Thyroid gland (tissue), 4 donors: ENCODE measurements at regions not wholly inside any gene's neighbourhood (a gene's known extent, or its start where the extent isn't known, plus 50 kb on each side); places are given as distances from the start of the nearest gene placed in this dataset.
A peak's percentile ranks its signal among the peaks of the same experiment; 100 is the strongest.

ENCODE experiments used
- DNase-seq, 2 donors: peaks; one replicate each; pipeline ENCODE4 v3.0.0-alpha.2; 2019
- H3K27ac ChIP-seq, 3 donors: fragments of 200-600 bp; sonication (generic); 1 replicate in 2 of 3; 2 replicates in 1 of 3; pipeline ENCODE4 v1.5.1; 2016 to 2019; ENCODE audit warnings: mild to moderate bottlenecking in 1 of 3, moderate library complexity in 1 of 3
- H3K27me3 ChIP-seq: fragments of 200-600 bp; sonication (generic); one replicate; pipeline ENCODE4 v1.5.1; 2019
- H3K36me3 ChIP-seq, 2 donors: fragments of 200-600 bp; sonication (generic); one replicate each; pipeline ENCODE4 v1.5.1; 2016 to 2019
- H3K4me1 ChIP-seq, 2 donors: fragments of 200-600 bp; sonication (generic); one replicate each; pipeline ENCODE4 v1.5.1; 2017 to 2019
- H3K4me3 ChIP-seq, 3 donors: fragments of 200-600 bp; sonication (generic); replicated peaks in 1 of 3; 1 replicate in 2 of 3; 2 replicates in 1 of 3; pipeline ENCODE4 v1.5.1; 2016; ENCODE audit warnings: mild to moderate bottlenecking in 1 of 3
- H3K9me3 ChIP-seq: fragments of 200-600 bp; sonication (generic); one replicate; pipeline ENCODE4 v1.5.1; 2017
- CTCF ChIP-seq, 6 experiments: fragments of 200-600 bp in 3 of 6; fragments of 450-650 bp in 3 of 6; sonication (generic) in 3 of 6; IDR thresholded peaks; one replicate each; pipeline ENCODE4 v1.5.1; 2016 to 2019; ENCODE audit warnings: antibody characterized with exemption in 6 of 6, mild to moderate bottlenecking in 2 of 6, inconsistent platforms in 1 of 6, moderate library complexity in 1 of 6
- POLR2A ChIP-seq, 2 donors: fragments of 450-650 bp; IDR thresholded peaks; one replicate each; pipeline ENCODE4 v1.6.1; 2017; ENCODE audit warnings: antibody characterized with exemption in 2 of 2, mild to moderate bottlenecking in 2 of 2, moderate library complexity in 1 of 2
- WGBS, 2 donors: methylation state at CpG; one replicate each; pipeline ENCODE4 v1.1.5; 2017; 5-methylcytosine and 5-hydroxymethylcytosine counted together
- intact Hi-C: fragments of 100-400 bp; cut with DNase I; formaldehyde crosslinking; loops from one replicate; pipeline ENCODE4 v1.15.1; 2023

DNA sequence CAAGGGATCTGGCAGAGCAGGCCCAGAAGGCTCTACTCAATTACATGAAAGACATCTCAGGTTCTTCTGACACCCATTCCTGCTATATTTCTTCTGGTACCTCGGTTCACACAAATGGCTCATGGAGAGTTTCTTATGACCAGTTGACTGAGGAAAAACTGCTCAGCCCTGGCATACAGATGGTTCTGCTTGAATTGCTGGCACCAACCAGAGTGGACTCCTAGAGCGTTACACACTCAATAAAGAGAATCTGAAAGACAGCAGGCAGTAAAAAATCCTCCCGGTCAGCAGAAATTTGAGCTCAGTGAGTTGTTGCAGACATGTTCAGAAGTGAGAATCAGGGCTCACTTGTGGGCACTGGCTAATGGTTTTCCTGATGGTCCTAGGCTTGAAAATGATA, 434.4 kb downstream of the TCERG1L start:
- Histone ChIP-seq H3K9me3 (no peaks in the 10 kb centered on the region), H3K4me1 (no peaks in the 10 kb centered on the region), H3K36me3 (no peaks in the 10 kb centered on the region), H3K27ac (no peak overlapping the region), H3K4me3 (no peak overlapping the region), H3K27me3 (no peaks in the 10 kb centered on the region)
- peak in 1 of 2 donors; percentile 8 for DNase-seq
- WGBS, 2 donors = 43 to 53% methylated on average over 3 of the region's 3 CpGs
- TF ChIP-seq POLR2A (IDR thresholded peaks at IDR 0.05) (no peak), CTCF (IDR thresholded peaks at IDR 0.05) (no peak)
- intact Hi-C loops = no loop called here

- intact Hi-C loops = no loop called here
- DNase-seq = no peak
- no peak for TF ChIP-seq POLR2A (IDR thresholded peaks at IDR 0.05)
- Histone ChIP-seq H3K4me1 (no peaks in the 10 kb centered on the region), H3K27me3 (no peaks in the 10 kb centered on the region), H3K27ac (no peak overlapping the region), H3K9me3 (no peaks in the 10 kb centered on the region), H3K4me3 (no peak overlapping the region), H3K36me3 (no peaks in the 10 kb centered on the region)
- 71 to 94% methylated on average over 1 of the region's 1 CpG for WGBS, 2 donors
Observed at GRCh38 chr10:130878131-130878530, 433.4 kb downstream of the TCERG1L start.

GRCh38 chr10:130882906-130883305, 428.6 kb downstream of the TCERG1L start:
- Histone ChIP-seq H3K27ac (no peak overlapping the region), H3K4me1 (peaks cover 0 to 8% of the 10 kb centered on the region in 2 donors), H3K36me3 (no peaks in the 10 kb centered on the region), H3K9me3 (no peaks in the 10 kb centered on the region), H3K27me3 (no peaks in the 10 kb centered on the region), H3K4me3 (no peak overlapping the region)
- DNase-seq = no peak
- intact Hi-C loops = no loop called here
- no peak for TF ChIP-seq CTCF (IDR thresholded peaks at IDR 0.05)
- TF ChIP-seq POLR2A (IDR thresholded peaks at IDR 0.05) = no peak
- WGBS, 2 donors = 88 to 99% methylated on average over 3 of the region's 3 CpGs

GRCh38 chr10:130884456-130884855, 427.1 kb downstream of the TCERG1L start:
- WGBS, 2 donors = 69 to 80% methylated on average over 11 to 12 of the region's 12 CpGs
- no peaks in the 10 kb centered on the region for H3K36me3 ChIP-seq
- intact Hi-C loops = no loop called here
- H3K4me1 ChIP-seq = peaks cover 0 to 8% of the 10 kb centered on the region in 2 donors
- no peaks in the 10 kb centered on the region for H3K27me3 ChIP-seq
- no peaks in the 10 kb centered on the region for H3K9me3 ChIP-seq
- no peak overlapping the region for H3K27ac ChIP-seq
- no peak overlapping the region for H3K4me3 ChIP-seq
- TF ChIP-seq CTCF (IDR thresholded peaks at IDR 0.05) (no peak), POLR2A (IDR thresholded peaks at IDR 0.05) (no peak)
- DNase-seq = peak; percentile 36 to 47

- no peak for TF ChIP-seq CTCF (IDR thresholded peaks at IDR 0.05)
- TF ChIP-seq POLR2A (IDR thresholded peaks at IDR 0.05) = no peak
- peak in 1 of 2 donors; percentile 8 for DNase-seq
- 56 to 58% methylated on average over 15 to 18 of the region's 22 CpGs for WGBS, 2 donors
- H3K4me1 ChIP-seq = peaks cover 0 to 8% of the 10 kb centered on the region in 2 donors
- no peak overlapping the region for H3K27ac ChIP-seq
- H3K9me3 ChIP-seq = no peaks in the 10 kb centered on the region
- no peaks in the 10 kb centered on the region for H3K36me3 ChIP-seq
- H3K27me3 ChIP-seq = no peaks in the 10 kb centered on the region
- intact Hi-C loops = no loop called here
- H3K4me3 ChIP-seq = no peak overlapping the region
Observed at GRCh38 chr10:130885021-130885655, 426.4 kb downstream of the TCERG1L start.
